Coronary artery (tissue), 2 donors: ENCODE measurements at regions not wholly inside any gene's neighbourhood (a gene's known extent, or its start where the extent isn't known, plus 50 kb on each side); places are given as distances from the start of the nearest gene placed in this dataset.

Experiments used
- DNase-seq: peaks from one replicate; pipeline ENCODE4 v3.0.0-alpha.2; 2017; ENCODE audit warnings: low spot score
- H3K27ac ChIP-seq, 2 donors: fragments of 200-600 bp; sonication (generic); one replicate each; pipeline ENCODE4 v1.5.1; 2016 to 2019
- H3K4me3 ChIP-seq: fragments of 200-600 bp; sonication (generic); 2 replicates; pipeline ENCODE4 v1.5.1; 2016; ENCODE audit warnings: mild to moderate bottlenecking, moderate library complexity
- CTCF ChIP-seq: fragments of 200-600 bp; sonication (generic); IDR thresholded peaks from one replicate; pipeline ENCODE4 v1.5.1; 2019; ENCODE audit warnings: antibody characterized with exemption

- TF ChIP-seq CTCF, result no peak
- Histone ChIP-seq H3K4me3 (no peak overlapping the region), H3K27ac (no peak overlapping the region)
- no peak for DNase-seq
Measured at GRCh38 chr6:4707011-4707410, 69.2 kb upstream of the CDYL start.

GRCh38 chr6:4705809-4706208 lies 70.4 kb upstream of the CDYL start:
- no peak for DNase-seq
- no peak for TF ChIP-seq CTCF
- H3K27ac ChIP-seq, result no peak overlapping the region
- H3K4me3 ChIP-seq, result no peak overlapping the region

GRCh38 chr6:4703382-4703781 lies 72.8 kb upstream of the CDYL start:
- Histone ChIP-seq H3K27ac (no peak overlapping the region), H3K4me3 (no peak overlapping the region)
- DNase-seq, result no peak
- no peak for TF ChIP-seq CTCF

GRCh38 chr6:4698901-4699659 lies 77.1 kb upstream of the CDYL start:
- no peak for DNase-seq
- no peak for TF ChIP-seq CTCF
- no peak overlapping the region for H3K4me3 ChIP-seq
- no peak overlapping the region for H3K27ac ChIP-seq

- no peak overlapping the region for H3K27ac ChIP-seq
- TF ChIP-seq CTCF, result no peak
- H3K4me3 ChIP-seq, result no peak overlapping the region
- no peak for DNase-seq
Measured at GRCh38 chr6:4693173-4693970, 82.8 kb upstream of the CDYL start.

- no peak overlapping the region for H3K4me3 ChIP-seq
- DNase-seq, result no peak
- TF ChIP-seq CTCF, result no peak
- H3K27ac ChIP-seq, result no peak overlapping the region
Measured at GRCh38 chr6:4692664-4693063, 83.5 kb upstream of the CDYL start.
